B cell (primary cell): ENCODE measurements at regions not wholly inside any gene's neighbourhood (a gene's known extent, or its start where the extent isn't known, plus 50 kb on each side); places are given as distances from the start of the nearest gene placed in this dataset.
"Not testable (repeated sequence)": the region's sequence is repeated elsewhere in the genome, so short reads cannot be mapped to it uniquely, and the experiment has no call there.

ENCODE experiments used
- EZH2 ChIP-seq: IDR thresholded peaks from 2 replicates; pipeline ENCODE4 v1.6.1; 2012; ENCODE audit warnings: borderline replicate concordance, low read depth, mild to moderate bottlenecking, moderate library complexity, low read length; ENCODE audit not compliant: insufficient read depth, poor library complexity, severe bottlenecking
- TF ChIP-seq, protein P1 (sequence below): fragments of 200-600 bp; IDR thresholded peaks from one replicate; pipeline ENCODE4 v1.8.0; 2022; ENCODE audit warnings: antibody characterized with exemption, mild to moderate bottlenecking

DNA sequence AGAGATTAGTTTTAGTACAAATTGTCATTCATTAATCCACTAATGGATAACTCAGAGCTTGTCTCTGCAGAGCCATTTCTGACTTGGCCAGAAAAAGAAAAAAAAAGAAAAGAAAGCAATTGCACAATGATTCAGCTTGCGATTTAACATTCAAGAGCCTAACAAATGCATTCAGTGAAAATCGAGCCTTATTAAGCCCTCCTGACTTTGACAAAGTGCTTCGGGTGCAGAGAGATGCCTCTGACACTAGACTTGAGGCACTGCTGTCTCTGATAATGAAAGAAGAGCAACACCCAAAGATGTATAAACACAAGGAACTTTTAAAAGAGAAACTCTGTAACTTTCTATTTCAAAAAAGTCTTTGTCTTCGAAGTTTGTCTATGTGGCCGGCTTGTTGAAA is 322.9 kb upstream of the FRG1 start:
- TF ChIP-seq, protein P1, sequence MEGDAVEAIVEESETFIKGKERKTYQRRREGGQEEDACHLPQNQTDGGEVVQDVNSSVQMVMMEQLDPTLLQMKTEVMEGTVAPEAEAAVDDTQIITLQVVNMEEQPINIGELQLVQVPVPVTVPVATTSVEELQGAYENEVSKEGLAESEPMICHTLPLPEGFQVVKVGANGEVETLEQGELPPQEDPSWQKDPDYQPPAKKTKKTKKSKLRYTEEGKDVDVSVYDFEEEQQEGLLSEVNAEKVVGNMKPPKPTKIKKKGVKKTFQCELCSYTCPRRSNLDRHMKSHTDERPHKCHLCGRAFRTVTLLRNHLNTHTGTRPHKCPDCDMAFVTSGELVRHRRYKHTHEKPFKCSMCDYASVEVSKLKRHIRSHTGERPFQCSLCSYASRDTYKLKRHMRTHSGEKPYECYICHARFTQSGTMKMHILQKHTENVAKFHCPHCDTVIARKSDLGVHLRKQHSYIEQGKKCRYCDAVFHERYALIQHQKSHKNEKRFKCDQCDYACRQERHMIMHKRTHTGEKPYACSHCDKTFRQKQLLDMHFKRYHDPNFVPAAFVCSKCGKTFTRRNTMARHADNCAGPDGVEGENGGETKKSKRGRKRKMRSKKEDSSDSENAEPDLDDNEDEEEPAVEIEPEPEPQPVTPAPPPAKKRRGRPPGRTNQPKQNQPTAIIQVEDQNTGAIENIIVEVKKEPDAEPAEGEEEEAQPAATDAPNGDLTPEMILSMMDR: not testable (repeated sequence)
- TF ChIP-seq EZH2: not testable (repeated sequence)
